ENCODE measurements at regions not wholly inside any gene's neighbourhood (a gene's known extent, or its start where the extent isn't known, plus 50 kb on each side); places are given as distances from the start of the nearest gene placed in this dataset.

GRCh38 chrX:43559644-43560043 lies 96.5 kb upstream of the MAOA start:
- no peak overlapping the region for H3K4me3 ChIP-seq (ENCODE audit: low read length, poor library complexity, severe bottlenecking)
- no peaks in the 10 kb centered on the region for H3K79me2 ChIP-seq (ENCODE audit: insufficient read depth, low read length)
- no peaks in the 10 kb centered on the region for H3K9me3 ChIP-seq (ENCODE audit: insufficient read depth, low read depth, low read length)
- no peaks in the 10 kb centered on the region for H3F3A ChIP-seq (ENCODE audit: low read depth)
- no peaks in the 10 kb centered on the region for H3K4me1 ChIP-seq (ENCODE audit: insufficient read depth, low read length, poor library complexity, severe bottlenecking)
- no peak overlapping the region for H3K9ac ChIP-seq (ENCODE audit: low read depth, low read length, poor library complexity, severe bottlenecking)
- no peak overlapping the region for H2AFZ ChIP-seq (ENCODE audit: low read length)
- TF ChIP-seq EZH2phosphoT487 (IDR thresholded peaks at IDR 0.05; ENCODE audit: borderline replicate concordance): no peak
- TF ChIP-seq CTCF (conservative IDR thresholded peaks at IDR 0.05; ENCODE audit: low read length): peak; percentile 61
- H3K27me3 ChIP-seq (ENCODE audit: insufficient read depth, low read length, poor library complexity, severe bottlenecking): no peaks in the 10 kb centered on the region
- no peak overlapping the region for H3K4me2 ChIP-seq (ENCODE audit: low read depth, low read length, poor library complexity, severe bottlenecking)
- H4K20me1 ChIP-seq (ENCODE audit: insufficient read depth, low read length, poor library complexity, severe bottlenecking): no peaks in the 10 kb centered on the region
- no peaks in the 10 kb centered on the region for H3K9me2 ChIP-seq (replicated peaks; ENCODE audit: low read depth, low read length)
- H3K36me3 ChIP-seq (ENCODE audit: insufficient read depth, low read length): no peaks in the 10 kb centered on the region

GRCh38 chrX:43560247-43560946 lies 95.7 kb upstream of the MAOA start:
- Histone ChIP-seq H2AFZ (ENCODE audit: low read length) (no peak overlapping the region), H3K4me2 (ENCODE audit: low read depth, low read length, poor library complexity, severe bottlenecking) (no peak overlapping the region), H3K36me3 (ENCODE audit: insufficient read depth, low read length) (no peaks in the 10 kb centered on the region), H3K4me1 (ENCODE audit: insufficient read depth, low read length, poor library complexity, severe bottlenecking) (no peaks in the 10 kb centered on the region), H3K9ac (ENCODE audit: low read depth, low read length, poor library complexity, severe bottlenecking) (no peak overlapping the region), H3K9me3 (ENCODE audit: insufficient read depth, low read depth, low read length) (no peaks in the 10 kb centered on the region), H3F3A (ENCODE audit: low read depth) (no peaks in the 10 kb centered on the region), H4K20me1 (ENCODE audit: insufficient read depth, low read length, poor library complexity, severe bottlenecking) (no peaks in the 10 kb centered on the region), H3K4me3 (ENCODE audit: low read length, poor library complexity, severe bottlenecking) (no peak overlapping the region), H3K9me2 (replicated peaks; ENCODE audit: low read depth, low read length) (no peaks in the 10 kb centered on the region), H3K79me2 (ENCODE audit: insufficient read depth, low read length) (no peaks in the 10 kb centered on the region), H3K27me3 (ENCODE audit: insufficient read depth, low read length, poor library complexity, severe bottlenecking) (no peaks in the 10 kb centered on the region)
- TF ChIP-seq CTCF (conservative IDR thresholded peaks at IDR 0.05; ENCODE audit: low read length): no peak
- no peak for TF ChIP-seq EZH2phosphoT487 (IDR thresholded peaks at IDR 0.05; ENCODE audit: borderline replicate concordance)

DNA sequence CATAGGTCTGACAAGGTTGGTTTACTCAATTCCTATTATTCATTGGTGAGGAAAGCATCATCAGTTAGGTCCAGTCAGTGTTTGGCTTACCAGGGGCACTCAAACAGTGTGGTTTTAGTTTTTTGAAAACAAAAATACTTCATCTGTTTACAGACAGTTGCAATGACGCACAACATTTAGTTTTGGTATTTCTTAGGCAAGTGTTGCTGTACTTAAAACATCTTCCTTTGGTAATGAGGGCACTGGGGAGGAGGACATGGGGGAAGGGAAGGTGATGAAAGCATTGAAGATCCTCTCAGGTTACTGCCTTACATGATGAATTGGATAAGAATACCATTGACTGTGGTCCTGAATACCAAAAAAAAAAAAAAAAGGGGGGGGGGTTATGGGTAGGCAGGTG lies 93.7 kb upstream of the MAOA start:
- Histone ChIP-seq H3K4me2 (ENCODE audit: low read depth, low read length, poor library complexity, severe bottlenecking) (no peak overlapping the region), H3K9me2 (replicated peaks; ENCODE audit: low read depth, low read length) (no peaks in the 10 kb centered on the region), H3K4me3 (ENCODE audit: low read length, poor library complexity, severe bottlenecking) (no peak overlapping the region), H2AFZ (ENCODE audit: low read length) (no peak overlapping the region), H3K4me1 (ENCODE audit: insufficient read depth, low read length, poor library complexity, severe bottlenecking) (no peaks in the 10 kb centered on the region), H3K36me3 (ENCODE audit: insufficient read depth, low read length) (no peaks in the 10 kb centered on the region), H3K79me2 (ENCODE audit: insufficient read depth, low read length) (no peaks in the 10 kb centered on the region), H3K9ac (ENCODE audit: low read depth, low read length, poor library complexity, severe bottlenecking) (no peak overlapping the region), H3K27me3 (ENCODE audit: insufficient read depth, low read length, poor library complexity, severe bottlenecking) (no peaks in the 10 kb centered on the region), H3K9me3 (ENCODE audit: insufficient read depth, low read depth, low read length) (no peaks in the 10 kb centered on the region), H3F3A (ENCODE audit: low read depth) (no peaks in the 10 kb centered on the region), H4K20me1 (ENCODE audit: insufficient read depth, low read length, poor library complexity, severe bottlenecking) (no peaks in the 10 kb centered on the region)
- TF ChIP-seq CTCF (conservative IDR thresholded peaks at IDR 0.05; ENCODE audit: low read length): no peak
- TF ChIP-seq EZH2phosphoT487 (IDR thresholded peaks at IDR 0.05; ENCODE audit: borderline replicate concordance): no peak
